HG02610 (cell line): ENCODE measurements at regions not wholly inside any gene's neighbourhood (a gene's known extent, or its start where the extent isn't known, plus 50 kb on each side); places are given as distances from the start of the nearest gene placed in this dataset.

Source experiments
- ATAC-seq: cut with Tn5 transposase; IDR thresholded peaks from one replicate; pipeline ENCODE4 v1.9.1; 2021; ENCODE audit warnings: mild to moderate bottlenecking, moderate library complexity; ENCODE audit not compliant: unreplicated experiment

DNA sequence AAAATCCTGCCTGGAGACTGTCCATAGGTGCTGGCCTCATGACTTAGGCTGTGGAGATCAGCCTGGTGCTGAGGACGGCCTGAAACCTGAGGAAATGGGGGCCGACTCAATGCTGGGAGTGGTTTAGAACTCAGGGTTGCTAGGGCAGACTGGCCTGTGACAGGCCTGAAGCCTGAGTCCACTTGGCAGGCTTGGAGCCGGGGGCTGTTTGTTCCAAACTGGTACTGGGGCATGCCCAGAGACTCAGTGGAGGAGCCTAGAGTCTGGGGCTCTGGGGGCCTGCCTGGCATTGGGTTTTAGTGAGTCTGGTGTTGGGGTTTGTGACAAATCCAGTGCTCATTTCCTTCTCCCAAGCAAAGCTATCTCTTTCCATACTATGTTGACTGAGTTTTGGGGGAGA, 489.7 kb upstream of the CNKSR2 start:
- no peak for ATAC-seq

DNA sequence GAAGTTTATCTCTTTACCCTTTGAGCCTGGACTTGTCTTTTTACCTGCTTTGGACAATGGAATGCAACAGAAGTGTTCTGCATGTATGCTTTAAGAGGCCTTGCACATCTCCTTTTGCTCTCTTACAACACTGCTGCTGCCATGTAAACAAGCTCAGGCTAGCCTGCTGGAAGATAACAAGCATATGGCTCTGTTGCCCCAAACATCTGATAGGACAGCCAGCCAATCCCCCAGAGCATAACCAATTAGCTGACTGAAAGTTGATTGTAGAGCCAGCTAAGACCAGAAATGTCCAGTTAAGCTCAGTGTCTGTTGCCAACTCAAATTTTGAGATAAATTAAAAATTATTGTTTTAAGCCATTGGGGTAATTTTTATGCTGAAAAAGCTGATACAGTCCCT, 510.6 kb upstream of the CNKSR2 start:
- ATAC-seq: no peak

DNA sequence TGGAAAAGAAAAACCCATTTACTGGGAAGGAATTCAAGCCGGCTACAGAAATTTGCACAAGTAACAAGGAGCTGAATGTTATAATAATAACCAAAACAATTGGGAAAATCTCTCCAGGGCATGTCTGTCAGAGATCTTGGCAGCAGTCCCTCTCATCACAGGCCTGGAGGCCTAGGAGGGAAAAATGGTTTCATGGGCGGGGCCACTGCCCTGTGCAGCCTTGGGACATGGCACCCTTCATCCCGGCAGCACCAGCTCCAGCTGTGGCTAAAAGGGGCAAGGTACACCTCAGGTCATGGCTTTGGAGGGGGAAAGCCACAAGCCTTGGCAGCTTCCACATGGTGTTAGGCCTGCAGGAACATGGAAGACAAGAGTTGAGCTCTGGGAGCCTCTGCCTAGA, 513.1 kb upstream of the CNKSR2 start:
- no peak for ATAC-seq

DNA sequence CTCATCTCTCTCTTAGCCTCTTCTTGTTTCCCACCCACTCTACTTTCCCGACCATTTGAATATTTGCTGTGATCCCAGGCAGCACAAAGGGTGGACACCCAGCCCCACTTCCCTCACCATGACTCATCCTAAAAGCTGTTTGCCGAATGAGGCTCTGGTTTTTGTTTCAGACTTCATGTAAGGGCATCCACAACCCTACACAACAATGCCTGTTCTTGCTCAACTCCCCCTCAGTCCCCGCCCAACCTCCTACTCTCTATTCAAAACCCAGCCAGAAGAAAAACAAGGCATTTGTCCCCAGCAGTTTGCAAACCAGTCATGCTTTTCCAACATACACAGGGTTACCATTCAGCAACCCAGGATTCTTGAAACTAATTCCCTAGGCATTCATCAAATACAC, 516.5 kb upstream of the CNKSR2 start:
- no peak for ATAC-seq

DNA sequence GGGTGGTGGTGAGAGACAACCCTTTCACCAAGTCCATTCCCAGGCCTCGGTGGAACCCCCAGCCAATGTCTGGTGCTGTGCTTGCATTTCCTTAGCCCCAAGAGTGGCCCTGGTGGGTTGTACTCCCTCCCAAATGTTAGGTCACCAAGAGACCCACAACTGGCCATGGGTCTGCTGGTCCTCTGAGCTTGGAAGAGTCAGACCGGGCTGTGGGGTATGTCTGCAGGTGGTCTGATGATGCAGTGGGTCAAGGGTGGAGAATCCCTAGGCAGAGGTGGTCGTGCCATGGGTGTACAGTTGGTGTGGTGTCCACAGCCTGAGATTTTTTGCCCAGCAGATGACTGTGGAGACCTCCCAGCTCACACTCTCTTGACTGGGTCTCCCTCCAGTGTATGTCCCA, 535.7 kb upstream of the CNKSR2 start:
- no peak for ATAC-seq

DNA sequence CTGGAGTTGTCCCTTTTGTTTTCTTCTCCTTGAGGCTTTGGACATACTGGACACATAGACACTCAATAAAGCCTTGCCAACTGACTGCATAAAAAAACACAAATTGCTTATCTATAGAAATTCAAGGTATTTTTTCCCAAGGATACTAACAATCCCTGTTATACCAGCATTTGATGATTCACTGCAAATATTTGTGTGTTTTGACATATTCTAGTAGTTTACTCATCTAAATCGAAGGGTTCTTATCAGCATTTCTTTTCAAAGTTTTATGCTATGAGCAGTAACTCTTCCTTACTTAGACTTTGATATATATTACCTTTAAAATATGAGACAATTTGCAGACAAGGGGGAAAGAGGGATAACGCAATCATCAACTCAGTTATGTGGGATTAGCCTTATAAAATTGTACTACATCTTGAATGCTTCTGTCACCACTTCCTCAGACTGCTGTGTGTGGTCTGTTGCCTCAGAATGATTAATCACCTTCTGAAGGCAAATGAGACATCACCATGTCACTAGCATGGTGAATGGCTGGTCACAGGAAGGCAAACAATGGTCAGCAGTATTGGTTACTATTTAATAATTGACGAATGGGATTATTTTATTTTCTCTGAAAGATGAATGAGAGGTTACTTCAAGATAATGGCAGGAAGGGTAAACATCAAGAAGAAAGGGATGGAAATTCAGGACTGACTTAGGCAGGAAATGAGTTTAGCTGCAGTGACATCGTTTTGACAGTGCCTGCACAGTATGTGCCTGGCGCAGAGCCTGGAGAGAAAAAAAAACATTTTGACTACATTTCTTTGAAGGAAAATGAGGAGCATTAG, 544.3 kb upstream of the CNKSR2 start:
- ATAC-seq: no peak

DNA sequence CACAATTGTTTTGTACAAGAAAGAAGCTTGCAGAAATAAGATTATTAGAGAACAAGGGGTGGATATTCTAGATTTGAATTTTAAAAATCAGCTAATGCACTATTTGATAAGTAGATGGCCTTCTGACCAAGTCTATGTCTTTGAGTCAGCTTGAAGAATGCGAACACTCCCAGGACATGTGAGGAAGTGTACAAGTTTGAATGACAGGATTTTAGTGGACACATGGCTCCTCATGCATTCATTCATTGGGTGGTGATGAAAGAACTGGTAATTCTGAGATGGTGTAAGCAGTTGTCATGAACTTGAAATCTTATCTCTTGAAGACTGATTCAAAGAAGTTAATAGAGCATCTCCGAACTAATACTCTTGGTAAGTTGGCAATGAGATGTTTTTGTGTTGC, 548.2 kb upstream of the CNKSR2 start:
- no peak for ATAC-seq

DNA sequence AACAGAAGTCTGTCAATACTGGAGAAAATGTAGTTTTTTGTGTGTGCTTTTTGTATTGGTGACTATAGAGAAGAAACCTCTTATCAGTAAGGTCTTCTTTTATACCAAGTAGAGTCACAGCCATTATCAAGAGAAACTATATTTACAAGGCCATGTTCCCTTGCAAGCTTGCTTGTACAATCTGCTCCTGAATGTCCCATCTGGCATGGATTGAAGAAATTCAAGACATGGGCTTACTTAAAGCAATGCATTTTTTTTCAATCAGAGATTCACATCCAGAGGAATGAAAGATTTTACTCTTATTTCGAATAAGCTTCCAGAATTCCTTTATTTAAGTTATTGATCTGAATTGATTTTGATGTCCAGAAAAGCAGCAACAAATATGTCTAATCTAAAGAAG, 537.3 kb upstream of the RPS6KA3 start:
- ATAC-seq: no peak

DNA sequence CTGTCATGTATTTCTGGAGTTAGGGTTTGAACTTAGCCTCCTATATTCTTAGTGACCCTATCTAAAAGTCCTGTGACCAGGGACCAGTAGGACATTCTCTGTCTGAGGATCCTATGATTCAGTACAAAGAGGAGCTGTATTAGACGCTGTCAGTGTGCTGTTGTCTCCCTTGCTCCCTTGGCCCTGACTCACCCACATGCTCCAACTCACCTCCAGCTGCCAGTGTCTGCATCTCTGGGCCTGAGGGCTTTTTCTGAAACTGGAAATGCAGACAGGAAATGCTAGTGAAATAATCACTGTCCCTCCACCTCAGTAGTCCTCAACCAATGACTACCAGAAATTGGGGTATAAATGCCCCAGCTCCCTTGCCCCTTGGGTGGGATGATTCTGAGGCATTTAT, 535.3 kb upstream of the RPS6KA3 start:
- ATAC-seq: no peak

DNA sequence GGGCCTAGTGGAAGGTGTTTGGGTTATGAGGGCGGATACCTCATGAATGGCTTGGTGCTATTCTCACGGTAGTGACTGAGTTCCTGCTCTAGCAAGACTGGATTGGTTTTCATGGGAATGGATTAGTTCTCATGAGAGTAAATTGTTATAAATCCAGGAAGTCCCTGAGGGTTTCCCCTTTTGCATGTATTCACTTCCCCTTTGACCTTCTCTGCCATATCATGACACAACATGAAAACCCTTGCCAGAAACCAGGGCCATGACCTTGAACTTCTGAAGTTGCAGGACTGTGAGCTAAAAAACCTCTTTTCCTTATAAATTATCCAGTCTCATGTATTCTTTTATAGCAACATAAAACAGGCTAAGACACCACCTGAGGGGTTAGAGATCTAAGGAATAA, 529.7 kb upstream of the RPS6KA3 start:
- no peak for ATAC-seq

DNA sequence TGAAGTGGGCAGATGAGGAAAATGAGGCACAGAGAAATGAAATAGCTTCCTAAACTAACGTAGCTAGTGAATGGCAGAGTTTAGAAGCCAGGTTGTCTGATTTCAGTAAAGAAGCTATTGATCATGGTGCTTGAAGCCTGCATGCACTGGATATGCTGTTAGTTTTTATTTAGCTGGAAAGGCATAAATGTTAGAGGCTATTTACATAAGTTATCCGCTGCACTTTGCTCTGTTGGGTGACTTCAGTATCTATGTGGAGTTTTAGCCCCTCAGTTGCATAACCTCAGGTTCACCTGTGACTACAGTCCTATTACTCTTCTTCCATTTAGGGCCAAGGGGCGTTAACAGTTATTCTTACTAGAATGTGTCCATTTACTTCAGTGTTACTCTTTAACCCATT, 522.4 kb upstream of the RPS6KA3 start:
- no peak for ATAC-seq

DNA sequence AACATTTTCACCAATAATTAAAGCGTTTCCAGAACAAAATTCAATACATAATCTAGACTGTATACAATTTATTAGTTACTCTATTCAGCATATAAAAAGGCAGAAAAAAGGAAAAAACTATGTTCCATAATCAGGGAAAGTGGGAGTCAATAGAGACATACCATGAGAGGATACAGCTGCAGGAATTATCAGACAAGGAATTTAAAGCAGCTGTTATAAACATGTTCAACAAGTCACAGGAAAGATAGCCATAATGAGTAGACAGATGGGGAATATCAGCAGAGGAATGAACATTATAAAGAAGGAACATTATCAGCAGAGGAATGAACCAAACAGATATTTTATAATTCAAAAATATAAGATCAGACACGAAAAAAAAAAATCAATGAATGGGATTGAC, 500.6 kb upstream of the RPS6KA3 start:
- no peak for ATAC-seq

DNA sequence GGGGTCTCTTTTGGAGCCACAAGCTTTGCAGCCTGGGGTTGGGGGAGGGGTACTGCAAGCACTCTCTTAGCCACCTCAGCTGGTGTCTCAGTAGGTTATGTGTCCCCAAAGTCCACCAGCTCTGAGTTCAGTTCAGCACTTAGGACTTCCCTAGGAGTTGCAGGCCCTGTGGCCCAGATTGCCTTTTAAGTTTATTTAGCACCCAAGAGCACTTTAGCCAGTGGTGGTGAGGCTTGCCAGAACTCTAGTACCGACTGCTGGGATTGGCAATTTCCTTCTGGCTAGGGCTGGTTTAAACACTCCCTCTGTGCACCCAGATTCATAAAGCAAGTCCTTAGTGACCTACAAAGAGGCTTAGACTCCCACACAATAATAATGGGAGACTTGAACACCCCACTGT, 489.9 kb upstream of the RPS6KA3 start:
- ATAC-seq: no peak

DNA sequence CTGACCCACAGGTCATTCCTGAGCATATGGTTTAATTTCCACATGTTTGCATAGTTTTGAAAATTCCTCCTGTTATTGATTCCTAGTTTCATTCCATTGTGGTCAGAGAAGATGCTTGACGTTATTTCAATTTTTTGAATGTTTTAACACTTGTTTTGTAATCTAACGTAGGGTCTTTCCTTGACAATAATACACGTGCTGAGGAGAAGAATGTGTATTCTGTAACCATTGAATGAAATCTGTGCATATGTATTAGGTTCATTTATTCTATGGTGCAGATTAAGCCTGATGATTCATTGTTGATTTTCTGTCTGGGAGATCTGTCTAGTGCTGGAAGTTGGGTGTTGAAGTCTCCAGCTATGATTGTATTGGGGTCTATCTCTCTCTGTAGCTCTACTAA, 486.4 kb upstream of the RPS6KA3 start:
- no peak for ATAC-seq

DNA sequence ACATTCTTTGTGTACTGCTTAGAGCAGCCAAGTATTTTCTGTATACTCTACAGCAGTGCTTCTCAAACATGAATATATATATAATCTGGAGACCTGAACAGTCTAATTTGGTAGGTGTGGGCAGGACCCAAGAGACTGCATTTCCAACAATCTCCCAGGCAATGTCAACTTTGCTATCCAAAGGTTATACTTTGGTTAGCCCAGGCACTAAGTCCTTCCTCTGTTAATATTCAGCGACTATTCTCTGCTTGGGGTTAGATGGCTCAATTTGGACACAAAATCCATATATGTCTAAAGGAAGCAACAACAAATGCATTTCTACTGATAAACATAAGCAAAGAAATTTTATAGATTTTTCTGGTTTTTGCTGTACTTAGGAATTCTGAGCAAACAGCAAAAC, 480.0 kb upstream of the RPS6KA3 start:
- no peak for ATAC-seq

DNA sequence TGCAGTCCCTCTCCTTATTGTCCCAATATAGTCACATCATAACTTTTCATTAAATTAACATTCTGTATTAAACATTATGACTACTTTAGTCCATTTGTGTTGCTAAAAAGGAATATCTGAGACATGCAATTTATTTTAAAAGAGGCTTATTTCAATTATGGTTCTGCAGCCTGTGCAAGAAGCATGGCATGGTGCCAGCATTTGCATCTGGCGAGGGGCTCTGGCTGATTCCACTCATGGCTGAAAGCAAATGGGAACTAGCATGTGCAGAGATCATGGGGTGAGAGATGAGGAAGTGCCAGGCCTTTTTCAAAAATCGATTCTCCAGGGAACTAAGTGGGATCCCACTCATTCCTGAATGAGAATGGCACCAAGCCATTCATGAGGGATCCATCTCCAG, 476.3 kb upstream of the RPS6KA3 start:
- ATAC-seq: no peak

DNA sequence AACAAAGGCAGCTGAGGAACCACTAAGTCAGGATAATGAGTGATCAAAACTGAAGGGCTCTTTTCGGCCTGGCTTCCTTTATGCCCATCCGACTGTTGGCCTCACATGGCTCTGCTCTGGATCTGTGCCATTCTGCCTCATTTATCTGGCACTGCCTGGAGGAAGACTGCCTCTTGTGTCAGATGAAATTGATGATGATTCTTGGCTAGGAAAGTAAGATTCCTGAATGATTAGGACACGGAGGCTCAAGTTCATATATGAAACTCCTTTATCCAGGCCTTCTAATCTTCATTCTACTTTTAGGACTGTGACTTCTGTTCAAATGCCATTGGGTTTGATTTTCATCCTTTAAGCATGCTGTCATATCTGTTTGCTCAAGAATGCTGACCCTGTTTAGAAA, 475.4 kb upstream of the RPS6KA3 start:
- ATAC-seq: no peak

DNA sequence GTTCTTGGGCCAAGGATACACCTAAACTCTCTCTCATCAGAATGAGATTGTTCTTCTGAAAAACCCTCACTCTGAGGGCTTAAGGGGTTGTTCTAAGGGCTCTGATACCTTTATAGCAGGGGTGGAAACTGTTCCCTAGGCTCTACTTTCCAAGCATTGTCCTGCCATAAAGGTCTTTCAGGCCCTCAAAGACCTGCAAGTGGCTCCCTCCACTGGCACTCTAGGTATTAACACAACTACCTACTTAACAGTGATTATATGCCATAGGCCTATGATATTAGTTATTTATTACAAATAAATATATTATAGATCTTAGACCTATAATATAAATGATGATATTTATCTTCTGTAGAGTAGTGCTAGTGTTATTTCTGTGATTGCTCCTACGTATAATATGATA, 473.7 kb upstream of the RPS6KA3 start:
- ATAC-seq: no peak

DNA sequence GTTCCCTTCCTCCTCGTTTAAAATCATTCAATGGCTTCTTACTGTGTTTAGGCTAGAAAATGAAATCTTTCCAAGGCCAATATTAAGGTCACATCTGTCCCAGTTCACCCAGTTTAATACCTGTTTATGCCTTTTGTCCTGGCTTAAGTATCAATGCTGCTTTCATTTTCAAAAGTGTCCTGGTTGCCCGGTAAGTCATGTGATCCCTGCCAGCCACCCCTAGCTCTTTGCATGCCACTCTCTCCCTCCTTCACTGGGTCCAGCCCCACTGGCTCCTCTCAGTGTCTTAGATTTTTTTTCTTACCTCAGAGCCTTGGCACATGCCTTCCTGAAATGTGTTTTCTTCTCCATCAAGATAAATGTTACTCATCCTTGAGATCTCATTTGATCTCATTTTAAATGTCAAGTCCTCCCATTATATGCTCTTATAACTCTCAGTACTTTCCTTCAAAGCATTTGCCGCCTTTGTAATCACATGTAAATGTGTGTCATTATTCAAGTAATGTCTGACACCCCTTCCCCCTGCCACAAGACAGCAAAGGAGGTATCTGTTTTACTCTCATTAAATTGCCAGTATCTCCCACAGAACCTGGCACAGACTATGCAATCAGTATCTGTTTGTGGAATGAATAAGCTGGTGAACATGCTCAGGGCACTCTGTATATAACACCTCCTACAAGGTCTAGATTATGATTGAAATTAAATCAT, 472.5 kb upstream of the RPS6KA3 start:
- ATAC-seq: no peak

DNA sequence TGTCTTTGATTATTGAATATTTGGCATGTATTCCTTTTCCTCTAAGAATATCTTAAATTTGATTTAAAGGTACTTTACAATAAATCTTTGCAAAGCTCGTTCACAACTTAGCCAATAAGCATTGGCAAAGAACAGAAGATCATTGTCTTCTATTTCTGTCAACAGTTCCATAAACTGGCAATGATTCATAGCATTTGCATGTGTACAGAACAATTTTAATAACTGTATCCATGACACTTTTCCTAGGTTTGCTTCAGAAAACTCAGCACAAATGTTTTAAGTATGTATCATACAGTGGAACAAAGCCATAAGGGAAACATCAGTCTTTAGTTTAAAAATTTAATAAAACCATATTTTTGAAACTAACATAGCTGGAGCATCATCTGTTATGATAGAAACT, 462.7 kb upstream of the RPS6KA3 start:
- no peak for ATAC-seq

DNA sequence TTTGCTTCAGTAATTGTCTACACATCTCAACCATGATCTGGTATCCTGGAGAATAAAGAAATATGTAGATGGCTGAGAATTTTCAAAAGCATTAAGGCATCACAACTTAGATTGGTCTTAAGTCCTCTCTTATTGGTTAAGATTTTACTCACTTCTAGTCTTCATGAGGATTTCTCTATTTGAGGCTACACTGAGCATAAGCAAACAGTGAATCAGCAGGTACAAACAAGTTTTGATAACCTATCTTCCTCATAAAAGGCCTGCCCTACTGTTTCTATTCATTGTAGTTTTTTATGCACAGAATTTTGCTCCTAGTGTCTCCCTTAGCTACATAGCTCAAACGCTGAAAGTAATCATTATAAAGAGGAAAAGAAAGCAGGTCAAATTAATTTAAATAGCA, 460.7 kb upstream of the RPS6KA3 start:
- ATAC-seq: no peak

DNA sequence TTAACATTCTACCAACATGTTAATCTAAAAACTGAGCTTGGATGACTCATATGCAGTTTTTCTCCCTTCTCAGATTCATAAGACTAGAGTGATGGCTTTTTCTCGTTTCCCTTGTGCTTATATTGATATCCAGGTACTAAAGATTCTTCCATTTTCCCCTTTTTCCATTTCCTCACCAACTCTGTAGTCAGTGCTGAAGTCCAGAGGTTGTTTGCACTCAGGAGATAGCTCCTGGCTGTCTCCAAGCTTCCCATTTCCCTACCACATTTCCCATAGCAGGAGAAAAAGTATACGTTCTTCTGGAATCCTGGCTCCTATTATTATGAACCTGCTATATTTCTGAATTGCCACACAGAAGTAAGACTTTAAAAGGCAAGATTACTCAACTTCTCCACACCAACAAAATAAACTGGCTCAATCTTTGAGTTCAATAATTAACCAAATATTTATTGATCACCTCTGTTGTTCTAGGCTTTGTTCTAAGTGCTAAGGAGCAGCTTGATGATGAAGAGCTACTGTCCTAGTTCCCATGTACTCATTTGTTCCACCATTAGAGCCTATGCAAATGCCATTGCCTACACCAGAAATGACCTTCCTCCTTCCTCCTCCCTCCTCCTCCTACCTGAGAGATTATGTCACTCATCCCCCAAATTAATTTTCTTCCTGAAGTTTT, 454.4 kb upstream of the RPS6KA3 start:
- no peak for ATAC-seq
